Gastrocnemius medialis (tissue), 4 donors: ENCODE measurements at regions not wholly inside any gene's neighbourhood (a gene's known extent, or its start where the extent isn't known, plus 50 kb on each side); places are given as distances from the start of the nearest gene placed in this dataset.

Experiments
- CTCF ChIP-seq, 5 experiments: fragments of 450-650 bp in 3 of 5; fragments of 200-600 bp in 2 of 5; sonication (generic) in 2 of 5; IDR thresholded peaks in 4 of 5; conservative IDR thresholded peaks in 1 of 5; 1 replicate in 4 of 5; 2 replicates in 1 of 5; pipeline ENCODE4 v1.5.1; 2016 to 2019; ENCODE audit warnings: antibody characterized with exemption in 5 of 5, mild to moderate bottlenecking in 3 of 5, moderate library complexity in 3 of 5
- POLR2A ChIP-seq, 2 donors: fragments of 450-650 bp; IDR thresholded peaks; one replicate each; pipeline ENCODE4 v1.6.1; 2017; ENCODE audit warnings: antibody characterized with exemption in 2 of 2, mild to moderate bottlenecking in 2 of 2, moderate library complexity in 2 of 2

GRCh38 chr3:6468589-6468988 is 392.3 kb upstream of the GRM7 start:
- TF ChIP-seq CTCF (IDR thresholded peaks at IDR 0.05 in 4 of 5, conservative IDR thresholded peaks at IDR 0.05 in 1 of 5) (no peak), POLR2A (IDR thresholded peaks at IDR 0.05) (no peak)
